NCI-H748 (cell line): ENCODE measurements at regions not wholly inside any gene's neighbourhood (a gene's known extent, or its start where the extent isn't known, plus 50 kb on each side); places are given as distances from the start of the nearest gene placed in this dataset.

Experiments
- DNase-seq: peaks from one replicate; lab custom pipeline; 2025; ENCODE audit not compliant: unreplicated experiment; lab: John Stamatoyannopoulos, UW

DNA sequence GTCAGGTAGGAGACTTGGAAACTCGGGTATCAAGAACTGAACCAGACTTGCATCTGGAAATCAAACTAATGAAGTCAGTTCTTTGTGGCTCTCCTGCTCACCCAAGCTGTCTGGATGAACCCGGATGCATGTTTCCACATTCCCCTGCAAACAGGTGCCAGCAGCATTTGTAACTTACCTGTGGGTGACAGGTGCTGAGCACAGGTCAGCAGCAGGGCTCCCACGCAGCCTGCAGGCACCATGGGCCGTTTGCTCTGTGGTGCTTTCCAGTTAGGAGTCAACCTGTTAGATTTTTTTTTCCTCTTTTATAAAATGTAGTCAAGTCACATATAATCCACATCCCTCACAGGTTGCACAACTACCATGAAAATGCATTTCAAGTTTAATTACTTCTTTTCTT is 385.6 kb upstream of the ADGRL3 start:
- DNase-seq = no peak

DNA sequence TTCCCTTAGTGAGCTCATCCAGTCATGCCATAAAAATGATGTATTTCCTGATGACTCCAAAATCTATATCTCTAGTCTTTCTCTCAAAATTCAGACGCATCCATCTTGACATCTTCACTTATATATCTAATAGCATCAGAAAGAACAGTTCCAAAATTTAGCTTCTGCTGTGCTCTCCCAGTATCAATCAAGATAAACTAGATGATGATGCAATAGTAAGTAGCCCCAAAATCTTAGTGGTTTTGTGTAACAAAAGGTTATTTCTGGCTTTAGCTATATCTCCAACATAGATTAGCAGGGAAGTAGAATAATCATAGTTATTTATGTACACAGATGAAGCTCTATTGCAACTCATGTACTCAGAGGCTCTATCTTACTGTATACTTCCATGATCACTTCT is 382.5 kb upstream of the ADGRL3 start:
- DNase-seq = no peak

DNA sequence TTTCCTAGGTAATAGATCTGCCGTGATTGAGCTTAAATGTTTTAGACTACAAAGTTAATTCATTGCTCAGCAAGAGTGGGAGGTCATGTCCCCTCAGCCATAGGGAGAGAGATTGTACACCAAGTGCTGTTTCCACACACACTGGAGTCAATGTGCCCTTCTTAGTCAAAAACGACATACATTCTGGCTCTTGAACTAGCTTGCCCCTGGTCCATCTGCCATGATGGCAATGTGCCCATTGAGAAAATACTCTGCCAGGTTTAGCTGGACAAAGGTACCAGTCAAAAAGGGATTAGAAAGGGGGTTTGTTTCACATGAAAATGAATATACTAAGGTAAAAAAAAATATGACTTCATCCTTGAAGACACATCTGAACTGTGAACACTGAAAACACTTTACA is 377.1 kb upstream of the ADGRL3 start:
- DNase-seq = no peak

DNA sequence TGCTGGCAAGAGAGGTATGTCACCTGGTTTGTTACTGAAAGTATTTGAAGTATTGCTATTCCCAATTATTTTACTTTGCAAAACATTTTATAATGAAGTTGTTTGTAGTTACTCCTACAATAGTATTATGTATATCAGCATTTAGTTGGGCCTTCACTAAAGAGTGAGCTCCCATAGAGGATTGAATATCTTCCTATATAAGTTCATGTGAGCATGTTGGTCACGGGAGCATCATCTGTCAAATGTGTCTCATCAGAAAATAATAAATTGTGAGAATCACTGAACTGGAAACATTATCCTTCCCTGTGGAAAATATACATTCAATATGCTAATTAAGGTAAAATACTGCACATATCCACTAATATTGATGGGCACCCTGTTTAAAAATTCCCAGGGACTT is 360.1 kb upstream of the ADGRL3 start:
- DNase-seq = no peak

DNA sequence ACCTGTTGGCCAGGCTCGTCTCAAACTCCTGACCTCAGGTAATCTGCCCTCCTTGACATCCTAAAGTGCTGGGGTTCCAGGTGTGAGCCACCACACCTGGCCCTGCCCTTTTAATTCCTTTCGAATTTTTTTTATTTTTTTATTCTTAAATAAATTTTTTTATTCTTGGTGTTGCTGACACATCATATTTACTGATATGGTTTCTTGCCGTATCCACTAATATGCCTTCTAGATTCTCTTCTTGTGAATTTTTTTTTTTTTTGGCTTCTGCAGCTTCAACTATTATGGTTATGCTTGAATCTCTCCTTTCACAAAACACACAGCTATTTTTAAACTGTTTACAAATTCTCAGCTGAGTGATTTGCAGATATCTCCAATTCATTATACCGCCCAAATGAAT is 353.4 kb upstream of the ADGRL3 start:
- DNase-seq = no peak

DNA sequence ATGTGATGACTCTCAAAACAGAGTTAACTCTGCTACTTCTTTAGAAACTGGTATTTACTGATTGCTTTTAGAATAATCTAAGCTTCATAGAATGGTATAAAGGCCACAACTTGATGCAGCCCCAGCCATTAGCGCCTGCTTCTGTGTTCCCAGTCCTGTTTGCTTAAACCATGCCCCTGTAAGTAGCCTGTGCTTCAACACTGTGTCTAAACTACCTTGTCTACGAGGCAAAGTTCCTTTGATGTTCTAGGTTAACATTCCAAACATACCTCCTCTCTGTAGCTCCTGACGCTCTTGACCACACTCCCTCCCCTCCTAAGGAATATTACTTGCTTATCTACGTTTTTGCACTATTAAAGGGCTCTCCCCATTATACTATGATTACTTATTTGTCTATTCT is 352.5 kb upstream of the ADGRL3 start:
- DNase-seq = no peak

DNA sequence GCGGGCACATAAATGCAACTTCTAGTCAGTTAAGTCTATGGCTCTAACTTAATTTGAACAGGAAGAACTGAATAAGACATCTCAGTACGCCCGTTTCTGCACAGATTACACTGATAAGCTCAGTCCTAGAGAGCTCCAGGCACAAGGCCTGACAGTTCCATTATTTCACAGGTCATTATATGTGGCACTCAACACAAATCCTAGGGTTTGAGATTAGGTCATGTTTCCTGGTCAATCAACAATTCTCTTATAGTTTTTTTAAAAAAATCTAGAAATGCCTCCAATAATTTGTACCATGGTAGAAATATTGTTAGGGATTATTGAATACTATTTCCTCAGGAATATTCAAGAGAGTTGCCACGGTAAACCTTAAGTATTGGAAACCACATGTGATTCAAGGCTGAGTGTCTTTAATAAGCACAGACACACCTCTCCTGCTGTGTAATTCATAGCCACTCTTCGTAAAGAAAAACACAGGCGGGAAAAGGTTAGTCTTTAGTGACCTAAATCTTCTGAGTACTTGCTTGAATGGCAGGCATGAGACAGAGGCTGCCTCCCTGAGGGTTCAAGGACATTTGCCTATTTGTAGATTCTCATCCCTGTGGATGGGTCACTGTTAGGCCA is 342.9 kb upstream of the ADGRL3 start:
- DNase-seq = no peak

DNA sequence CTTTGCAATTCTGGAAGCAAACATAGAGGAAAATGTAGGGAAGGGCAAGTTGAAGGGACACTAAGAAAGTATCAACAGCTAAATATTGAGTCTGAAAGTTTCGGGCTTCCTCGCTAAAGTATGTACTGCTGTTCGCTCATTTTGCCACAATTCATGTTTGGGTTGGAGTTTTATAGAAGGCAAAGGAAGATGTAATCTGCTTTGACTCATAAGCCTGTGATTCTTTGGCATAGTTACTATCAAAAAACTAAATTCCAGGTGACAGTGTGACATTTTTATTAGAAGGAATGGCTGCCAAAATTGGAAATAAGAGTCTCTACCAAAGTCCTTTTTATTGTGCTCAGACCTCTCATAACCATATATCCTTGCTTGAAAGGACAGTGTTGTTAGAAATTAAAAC is 336.7 kb upstream of the ADGRL3 start:
- DNase-seq = no peak

DNA sequence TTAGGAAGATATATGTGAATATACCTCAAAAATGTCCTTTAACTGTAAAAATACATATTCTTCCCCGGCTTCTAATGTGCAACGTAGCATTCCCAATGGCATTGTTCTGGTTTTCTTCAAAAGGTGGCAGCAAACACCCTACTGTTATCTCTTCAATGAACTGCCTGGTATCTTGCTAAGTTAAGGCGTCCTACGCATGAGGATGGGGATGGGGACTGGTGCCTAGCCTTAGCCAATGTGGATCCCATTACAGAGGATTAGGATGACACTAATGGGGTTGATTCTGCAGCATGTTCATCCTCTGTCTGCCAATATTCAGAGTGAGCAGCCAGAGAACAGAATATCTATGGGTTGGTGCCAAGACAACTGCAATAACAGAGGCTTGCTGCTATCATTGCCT is 334.9 kb upstream of the ADGRL3 start:
- peak; percentile 47 for DNase-seq

DNA sequence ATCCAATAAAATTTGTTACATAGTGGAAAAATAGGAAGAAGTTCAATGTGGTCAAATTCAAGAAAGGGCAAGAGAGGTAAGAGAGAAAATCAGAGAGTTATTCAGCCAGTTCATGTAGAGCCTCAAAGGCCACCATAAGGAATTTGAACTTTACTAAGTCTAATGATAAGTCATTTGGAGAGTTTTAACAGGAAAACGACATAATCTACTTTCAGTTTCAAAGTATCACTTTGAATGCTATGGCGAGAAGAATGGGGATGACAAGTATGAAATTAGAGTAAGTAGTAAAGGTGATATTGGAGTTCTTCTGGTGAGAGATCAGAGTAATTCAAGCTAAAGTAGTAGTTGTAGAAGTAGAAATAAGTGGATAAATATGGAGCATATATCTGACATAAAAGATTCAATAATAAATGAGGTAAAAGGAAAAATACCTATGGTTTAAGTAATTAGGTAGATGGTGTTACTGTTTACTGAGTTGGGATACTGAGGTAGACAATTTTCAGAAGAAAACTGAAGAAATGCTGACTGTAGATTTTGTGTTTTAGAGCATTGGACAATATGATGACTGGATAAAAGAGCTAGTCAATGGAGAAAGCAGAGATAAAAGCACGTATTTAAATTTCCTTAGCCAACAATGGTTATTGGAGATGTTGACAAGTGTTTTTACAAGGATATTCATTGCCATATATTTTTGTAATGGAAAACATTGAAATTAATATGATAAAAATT is 331.7 kb upstream of the ADGRL3 start:
- no peak for DNase-seq

DNA sequence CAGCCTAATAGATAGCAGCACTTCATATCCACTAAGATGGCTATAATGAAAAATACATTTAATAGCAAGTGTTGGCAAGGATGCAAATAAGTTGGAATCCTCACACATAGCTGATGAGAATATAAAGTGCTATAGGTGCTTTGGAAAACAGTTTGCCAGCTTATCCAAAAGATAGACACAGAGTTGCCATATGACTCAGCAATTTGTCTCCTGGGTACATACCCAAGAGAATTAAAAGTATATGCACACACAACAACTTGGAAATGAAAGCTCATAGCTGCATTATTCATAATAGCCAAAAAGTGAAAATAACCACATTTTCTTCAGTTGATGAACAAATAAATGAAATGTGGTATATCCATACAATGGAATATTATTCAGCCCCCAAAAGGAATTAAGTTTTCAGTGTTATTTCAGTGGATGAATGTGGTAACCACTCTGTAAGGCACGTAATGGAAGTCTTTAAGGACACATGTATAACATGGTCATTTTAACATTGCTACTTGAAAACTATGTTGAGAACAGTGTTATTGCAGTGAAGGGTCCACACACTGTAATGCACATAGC is 320.9 kb upstream of the ADGRL3 start:
- no peak for DNase-seq

DNA sequence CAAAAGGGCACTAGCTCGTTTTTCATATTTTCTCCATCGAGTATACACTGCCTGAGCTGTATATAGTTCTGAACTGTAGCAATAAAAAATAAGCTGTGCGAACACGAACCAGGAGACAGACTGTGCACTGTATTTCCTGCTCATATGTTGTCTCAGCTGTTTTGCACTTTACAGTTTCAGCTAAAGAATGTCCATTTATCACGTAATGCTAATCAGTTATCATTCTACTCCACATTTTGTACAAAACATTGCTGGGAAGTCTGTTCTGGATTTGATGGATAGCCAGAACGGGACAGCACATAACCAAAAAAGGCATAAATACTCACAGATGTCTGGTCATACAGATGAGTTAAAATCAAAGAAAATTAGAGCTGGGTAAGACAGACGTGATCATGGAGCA is 315.5 kb upstream of the ADGRL3 start:
- DNase-seq = no peak

DNA sequence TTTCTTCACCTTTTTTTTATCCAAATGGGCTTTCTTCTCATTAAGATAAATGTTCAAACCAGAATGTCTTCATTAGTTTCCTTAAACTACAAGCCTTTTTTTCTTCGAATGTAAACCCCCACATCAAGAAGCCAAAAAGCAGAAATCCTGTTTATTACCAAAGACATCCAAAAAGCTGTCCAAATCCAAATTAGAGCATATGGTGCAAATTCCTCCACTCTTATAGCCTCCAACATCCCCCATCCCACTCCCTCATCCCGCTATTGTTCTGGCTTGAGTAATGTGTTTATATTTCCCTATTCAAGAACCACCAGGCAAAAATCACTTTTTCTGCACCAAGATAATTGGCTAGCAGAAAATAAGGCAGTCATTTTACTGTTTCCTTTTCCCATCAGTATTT is 315.1 kb upstream of the ADGRL3 start:
- no peak for DNase-seq

DNA sequence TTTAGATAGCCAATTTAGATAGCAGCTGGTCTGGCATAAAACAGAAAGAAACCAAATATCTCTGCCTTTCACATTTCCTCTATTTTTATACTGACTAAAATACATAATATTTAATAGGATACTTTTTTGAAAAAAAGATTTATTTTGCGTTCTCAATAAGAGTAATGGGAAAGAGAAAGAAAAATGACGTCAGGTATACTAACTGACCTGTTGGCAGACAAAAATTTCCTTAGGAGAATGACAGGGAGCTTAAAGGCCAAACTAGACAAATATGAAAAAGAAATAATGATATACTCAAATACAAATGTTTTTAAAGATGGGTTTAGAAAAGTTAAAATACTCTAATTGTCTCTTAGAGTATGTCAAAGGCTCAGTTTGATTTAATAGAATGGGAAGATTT is 309.4 kb upstream of the ADGRL3 start:
- DNase-seq = no peak

DNA sequence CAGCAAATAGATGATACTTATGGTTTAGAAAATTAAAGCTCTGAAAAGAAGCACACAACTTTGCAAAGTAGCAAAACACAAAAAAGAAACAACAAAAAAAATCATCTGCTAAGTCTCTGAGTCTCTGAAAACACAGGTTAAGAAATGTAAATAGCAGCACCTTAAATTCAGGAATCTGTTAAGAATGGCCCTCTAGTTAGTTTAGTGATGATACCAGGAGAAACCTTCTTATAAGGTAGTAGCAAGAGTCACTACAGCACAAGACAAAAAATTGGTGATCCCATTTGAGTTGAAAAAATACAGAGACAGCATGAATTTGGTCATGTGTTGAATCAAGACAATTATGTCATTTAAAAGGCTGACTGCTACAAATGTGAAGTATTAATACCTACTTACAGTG is 308.2 kb upstream of the ADGRL3 start:
- no peak for DNase-seq

DNA sequence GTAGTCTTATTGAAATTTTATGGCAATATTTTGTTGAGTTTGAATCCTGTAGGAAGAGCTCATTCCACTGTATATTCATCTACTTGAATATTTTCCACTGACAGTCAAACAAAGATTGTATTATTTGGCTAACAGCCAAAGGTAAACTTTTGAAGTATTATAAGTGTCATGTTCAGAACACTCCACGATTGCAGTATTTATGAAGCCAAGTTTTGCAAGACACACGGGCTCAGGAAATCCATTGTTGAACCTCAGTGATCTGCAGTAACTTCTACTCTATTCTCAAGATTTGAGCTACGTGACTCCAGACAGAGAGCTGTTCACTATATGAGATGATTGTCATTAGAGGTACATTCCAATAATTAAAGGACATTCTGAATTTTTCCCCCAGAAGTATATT is 302.7 kb upstream of the ADGRL3 start:
- no peak for DNase-seq

DNA sequence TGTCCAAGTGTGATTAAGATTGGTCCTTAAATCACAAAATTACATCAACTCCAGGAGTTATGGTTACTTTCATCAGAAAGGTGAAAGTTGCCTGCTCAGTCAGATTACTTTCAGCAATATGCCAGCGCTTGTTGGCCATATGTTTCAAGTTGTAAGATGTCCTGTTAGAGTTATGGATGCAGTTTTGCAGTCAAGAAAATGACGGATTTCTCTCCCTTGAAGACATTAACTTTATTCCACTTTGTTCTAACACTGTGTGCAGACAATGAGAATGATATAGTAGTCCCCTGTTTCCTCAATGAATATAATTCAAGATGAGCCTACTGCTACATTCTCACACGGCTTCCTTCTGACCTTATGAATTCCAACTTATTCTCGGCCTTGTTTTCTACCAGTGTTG is 295.0 kb upstream of the ADGRL3 start:
- no peak for DNase-seq

DNA sequence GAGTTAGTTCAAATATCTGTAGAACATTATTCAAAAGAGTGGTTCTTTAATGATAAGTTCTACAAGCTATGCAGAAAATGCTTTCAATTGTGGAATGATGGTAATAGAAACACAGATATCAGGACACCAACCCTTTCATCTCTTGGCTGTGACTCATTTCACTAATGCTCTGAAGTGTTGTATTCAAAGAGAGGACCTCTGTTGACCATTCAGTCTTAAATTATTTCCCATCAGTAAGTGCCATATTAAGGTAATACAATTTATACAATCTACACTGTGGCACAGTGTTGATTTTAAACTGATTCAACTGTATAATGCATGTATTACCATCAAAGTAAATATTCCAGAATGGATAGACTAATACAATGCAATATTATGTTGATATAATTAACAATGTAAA is 289.0 kb upstream of the ADGRL3 start:
- DNase-seq = peak; percentile 72

DNA sequence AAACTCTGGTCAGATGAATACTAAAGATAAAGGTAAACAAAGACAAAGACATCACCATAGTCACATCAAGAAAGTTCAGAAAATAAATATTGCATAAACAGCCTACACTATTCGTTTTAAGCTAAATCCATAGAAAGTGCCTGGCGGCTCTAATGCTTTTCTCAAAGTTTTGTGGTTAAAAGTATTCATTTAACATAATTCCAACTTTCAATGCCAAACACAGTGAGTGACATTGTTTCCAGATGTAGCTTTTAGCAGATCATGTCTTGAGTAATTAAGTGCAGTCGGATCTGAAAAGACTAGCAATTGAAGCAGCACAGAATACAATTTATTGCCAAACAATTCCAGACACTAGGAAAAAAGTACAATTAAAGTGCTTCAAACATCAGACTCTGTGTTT is 287.1 kb upstream of the ADGRL3 start:
- DNase-seq = no peak

DNA sequence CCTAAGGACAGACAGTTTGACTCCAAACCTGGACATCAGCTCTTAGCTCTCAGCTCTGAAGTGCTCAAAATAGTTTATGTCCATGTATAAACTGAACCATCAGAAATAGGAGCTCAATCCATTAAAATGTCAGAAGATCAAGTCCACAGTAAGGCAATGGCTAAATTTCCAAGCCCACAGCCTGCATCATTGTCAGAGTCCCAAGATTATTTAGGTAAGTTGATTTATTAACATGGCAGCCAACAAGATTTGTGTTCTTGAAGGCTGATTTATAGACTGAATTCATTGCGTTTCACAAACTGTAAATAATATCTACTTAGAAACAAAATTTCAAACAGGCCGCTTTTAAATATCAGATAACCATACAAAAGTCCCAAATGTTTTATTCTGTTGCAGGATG is 286.5 kb upstream of the ADGRL3 start:
- DNase-seq = no peak

DNA sequence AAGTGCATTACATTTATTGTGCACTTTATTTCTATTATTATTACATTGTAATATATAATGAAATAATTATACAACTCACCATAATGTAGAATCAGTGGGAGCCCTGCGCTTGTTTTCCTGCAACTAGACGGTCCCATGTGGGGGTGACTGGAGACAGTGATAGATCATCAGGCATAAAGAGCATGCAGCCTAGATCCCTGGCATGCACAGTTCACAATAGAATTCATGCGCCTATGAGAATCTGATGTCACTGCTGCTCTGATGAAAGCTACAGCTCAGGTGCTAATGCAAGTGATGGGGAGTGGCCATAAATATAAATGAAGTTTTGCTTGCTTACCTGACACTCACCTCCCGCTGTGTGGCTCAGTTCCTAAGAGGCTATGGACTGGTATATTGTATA is 278.4 kb upstream of the ADGRL3 start:
- peak; percentile 29 for DNase-seq

DNA sequence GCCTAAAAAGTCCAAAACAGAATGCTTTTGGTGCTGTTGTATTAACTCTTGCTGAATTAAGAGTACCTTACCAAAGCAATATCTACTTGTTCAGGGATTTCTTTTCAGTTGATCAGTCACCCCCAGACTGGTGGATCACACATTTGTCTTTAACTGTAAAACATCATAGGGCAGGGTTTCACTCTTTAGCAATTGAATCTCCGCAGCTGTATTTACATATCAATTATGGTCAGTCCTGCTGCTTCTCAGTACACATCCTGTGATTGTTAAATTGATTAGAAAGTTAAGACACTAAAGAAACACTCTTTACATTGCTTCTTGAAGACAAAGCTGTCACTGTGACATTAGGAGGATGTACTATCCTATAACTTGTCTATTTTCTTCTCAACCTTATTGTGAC is 277.1 kb upstream of the ADGRL3 start:
- peak; percentile 80 for DNase-seq

DNA sequence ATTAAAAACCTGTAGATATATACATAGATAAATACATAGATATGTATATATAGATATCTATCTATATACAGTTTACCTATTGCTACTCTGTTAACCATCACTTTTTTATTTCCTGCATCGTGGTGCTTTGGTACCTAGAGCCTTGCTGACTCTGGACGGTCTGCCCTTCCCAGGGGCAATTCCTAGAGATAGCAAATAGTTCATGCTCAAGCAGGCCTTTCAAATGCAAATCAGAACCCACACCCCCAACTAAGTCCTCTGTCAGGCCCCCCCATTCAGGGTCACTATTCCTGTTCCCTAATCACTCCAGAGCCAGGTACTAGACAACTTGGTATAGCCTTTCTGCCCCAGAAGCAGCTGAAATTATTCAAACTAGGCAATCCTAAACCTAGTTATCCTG is 273.5 kb upstream of the ADGRL3 start:
- no peak for DNase-seq
